ENCODE measurements at regions not wholly inside any gene's neighbourhood (a gene's known extent, or its start where the extent isn't known, plus 50 kb on each side); places are given as distances from the start of the nearest gene placed in this dataset.

DNA sequence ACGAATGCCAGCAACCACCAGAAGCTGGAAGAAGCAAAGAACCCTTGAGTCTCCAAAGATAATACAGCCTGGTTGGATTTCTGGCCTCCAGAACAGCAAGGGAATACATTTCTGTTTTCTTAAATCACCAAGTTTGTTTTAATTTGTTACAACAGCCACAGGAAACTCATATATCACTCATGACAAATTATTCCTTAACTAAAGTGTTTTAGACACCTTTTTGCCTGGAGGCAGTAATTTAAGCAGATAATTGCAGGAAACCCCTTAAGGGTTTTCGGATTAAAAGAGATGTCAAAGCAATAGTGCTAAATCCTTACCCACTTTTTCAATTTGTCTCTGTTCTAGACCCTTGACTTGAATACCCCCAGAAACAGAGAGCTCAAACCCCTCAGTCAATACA, 1050.0 kb downstream of the EPHA7 start:
- Histone ChIP-seq H3K27ac (no peak overlapping the region), H3K4me3 (no peak overlapping the region), H3K9me3 (no peaks in the 10 kb centered on the region), H3K4me1 (no peaks in the 10 kb centered on the region), H3K27me3 (no peaks in the 10 kb centered on the region), H3K36me3 (no peaks in the 10 kb centered on the region)
- intact Hi-C loops (cut with DNase I): no loop called here
- no peak for DNase-seq (ENCODE audit: extremely low spot score in 2 of 2)
- TF ChIP-seq POLR2A (IDR thresholded peaks at IDR 0.05) (no peak), POLR2AphosphoS5 (IDR thresholded peaks at IDR 0.05; ENCODE audit: insufficient read depth in 1 of 2, low read depth in 1 of 2) (no peak)
- TF ChIP-seq, protein P1, sequence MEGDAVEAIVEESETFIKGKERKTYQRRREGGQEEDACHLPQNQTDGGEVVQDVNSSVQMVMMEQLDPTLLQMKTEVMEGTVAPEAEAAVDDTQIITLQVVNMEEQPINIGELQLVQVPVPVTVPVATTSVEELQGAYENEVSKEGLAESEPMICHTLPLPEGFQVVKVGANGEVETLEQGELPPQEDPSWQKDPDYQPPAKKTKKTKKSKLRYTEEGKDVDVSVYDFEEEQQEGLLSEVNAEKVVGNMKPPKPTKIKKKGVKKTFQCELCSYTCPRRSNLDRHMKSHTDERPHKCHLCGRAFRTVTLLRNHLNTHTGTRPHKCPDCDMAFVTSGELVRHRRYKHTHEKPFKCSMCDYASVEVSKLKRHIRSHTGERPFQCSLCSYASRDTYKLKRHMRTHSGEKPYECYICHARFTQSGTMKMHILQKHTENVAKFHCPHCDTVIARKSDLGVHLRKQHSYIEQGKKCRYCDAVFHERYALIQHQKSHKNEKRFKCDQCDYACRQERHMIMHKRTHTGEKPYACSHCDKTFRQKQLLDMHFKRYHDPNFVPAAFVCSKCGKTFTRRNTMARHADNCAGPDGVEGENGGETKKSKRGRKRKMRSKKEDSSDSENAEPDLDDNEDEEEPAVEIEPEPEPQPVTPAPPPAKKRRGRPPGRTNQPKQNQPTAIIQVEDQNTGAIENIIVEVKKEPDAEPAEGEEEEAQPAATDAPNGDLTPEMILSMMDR (IDR thresholded peaks at IDR 0.05): no peak

DNA sequence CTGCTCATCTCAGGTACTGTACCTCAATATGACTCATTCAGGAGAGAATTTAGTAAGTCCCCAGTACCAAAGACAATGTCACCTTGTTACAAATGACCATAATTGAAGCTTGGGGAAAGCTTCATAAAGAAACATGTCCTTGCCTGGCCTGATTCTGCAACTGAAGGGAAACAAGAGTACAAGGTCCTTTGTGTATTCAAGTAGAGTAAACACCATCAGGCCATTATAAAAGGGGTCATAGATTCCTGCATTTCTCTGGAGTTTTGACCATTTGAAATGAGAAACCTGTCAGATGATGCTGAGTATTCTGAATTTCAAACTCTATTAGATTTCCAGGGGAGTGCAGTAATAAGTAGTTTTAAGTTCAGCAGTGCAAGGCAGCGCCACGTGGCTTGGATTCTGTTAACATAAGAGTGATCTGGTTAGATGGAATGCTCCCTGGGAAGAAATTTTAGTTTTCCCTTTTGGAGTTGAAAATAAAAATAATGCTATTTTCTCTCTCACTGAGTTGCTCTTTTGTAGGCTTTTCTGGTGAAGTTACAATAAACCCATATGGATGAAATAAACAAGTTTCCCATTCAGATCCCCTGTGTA, 1054.3 kb downstream of the EPHA7 start:
- peaks cover 7% of the 10 kb centered on the region for H3K4me1 ChIP-seq
- no peaks in the 10 kb centered on the region for H3K9me3 ChIP-seq
- intact Hi-C loops (cut with DNase I): no loop called here
- no peaks in the 10 kb centered on the region for H3K36me3 ChIP-seq
- no peak overlapping the region for H3K27ac ChIP-seq
- H3K4me3 ChIP-seq: no peak overlapping the region
- no peak for DNase-seq (ENCODE audit: extremely low spot score in 2 of 2)
- TF ChIP-seq, protein P1 (IDR thresholded peaks at IDR 0.05): no peak
- TF ChIP-seq POLR2AphosphoS5 (IDR thresholded peaks at IDR 0.05; ENCODE audit: insufficient read depth in 1 of 2, low read depth in 1 of 2): no peak
- no peak for TF ChIP-seq POLR2A (IDR thresholded peaks at IDR 0.05)
- no peaks in the 10 kb centered on the region for H3K27me3 ChIP-seq

DNA sequence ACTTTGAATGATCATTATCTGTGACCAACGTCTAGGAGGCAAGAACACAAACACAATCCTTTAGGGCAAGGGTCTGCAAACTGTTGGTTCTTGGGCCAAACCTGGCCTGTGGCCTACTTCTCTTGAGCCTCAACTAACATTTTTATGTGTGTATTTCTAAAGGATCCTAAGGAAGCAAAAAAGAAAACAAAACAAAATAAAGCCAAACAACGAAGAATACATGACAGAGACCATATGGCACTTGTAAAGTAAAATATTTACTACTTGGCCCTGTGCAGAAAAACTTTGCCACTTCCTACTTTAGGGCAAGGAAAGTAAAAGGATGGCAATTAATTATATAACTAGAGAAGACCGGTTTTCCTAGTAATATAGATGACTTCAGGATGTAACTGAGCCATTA, 1056.2 kb downstream of the EPHA7 start:
- intact Hi-C loops (cut with DNase I): no loop called here
- no peaks in the 10 kb centered on the region for H3K36me3 ChIP-seq

DNA sequence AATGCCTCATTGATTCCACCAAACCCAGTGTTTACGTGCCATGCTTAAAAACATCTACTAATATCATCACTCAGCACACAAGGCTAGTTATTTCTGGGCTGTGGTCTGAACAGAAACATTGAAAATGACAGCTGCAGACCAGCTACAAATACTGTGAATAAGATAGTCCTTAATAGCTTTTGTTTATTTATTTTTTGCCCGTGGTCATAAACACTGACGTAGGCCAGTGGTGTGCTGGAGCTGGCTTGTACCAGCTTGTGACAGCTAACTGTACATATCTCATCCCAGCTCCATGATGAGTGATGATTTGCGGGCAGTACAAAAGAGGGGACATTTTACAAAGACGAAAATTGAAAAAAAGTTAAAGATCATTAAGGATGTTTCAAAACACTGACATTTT, 1057.0 kb downstream of the EPHA7 start:
- no peak overlapping the region for H3K27ac ChIP-seq
- H3K4me1 ChIP-seq: peaks cover 7% of the 10 kb centered on the region
- TF ChIP-seq, protein P1 (IDR thresholded peaks at IDR 0.05): no peak
- TF ChIP-seq POLR2AphosphoS5 (IDR thresholded peaks at IDR 0.05; ENCODE audit: insufficient read depth in 1 of 2, low read depth in 1 of 2): no peak
- H3K36me3 ChIP-seq: no peaks in the 10 kb centered on the region
- DNase-seq (ENCODE audit: extremely low spot score in 2 of 2): no peak
- H3K4me3 ChIP-seq: no peak overlapping the region
- intact Hi-C loops (cut with DNase I): no loop called here
- no peaks in the 10 kb centered on the region for H3K9me3 ChIP-seq
- no peaks in the 10 kb centered on the region for H3K27me3 ChIP-seq

More for the DNA sequence above, 1056.2 kb downstream of the EPHA7 start:
- no peak overlapping the region for H3K4me3 ChIP-seq
- no peak for DNase-seq (ENCODE audit: extremely low spot score in 2 of 2)
- H3K27ac ChIP-seq: no peak overlapping the region
- H3K27me3 ChIP-seq: no peaks in the 10 kb centered on the region
- no peaks in the 10 kb centered on the region for H3K9me3 ChIP-seq
- TF ChIP-seq, protein P1 (IDR thresholded peaks at IDR 0.05): no peak
- TF ChIP-seq POLR2AphosphoS5 (IDR thresholded peaks at IDR 0.05; ENCODE audit: insufficient read depth in 1 of 2, low read depth in 1 of 2) (no peak), POLR2A (IDR thresholded peaks at IDR 0.05) (no peak)
- H3K4me1 ChIP-seq: peaks cover 7% of the 10 kb centered on the region

DNA sequence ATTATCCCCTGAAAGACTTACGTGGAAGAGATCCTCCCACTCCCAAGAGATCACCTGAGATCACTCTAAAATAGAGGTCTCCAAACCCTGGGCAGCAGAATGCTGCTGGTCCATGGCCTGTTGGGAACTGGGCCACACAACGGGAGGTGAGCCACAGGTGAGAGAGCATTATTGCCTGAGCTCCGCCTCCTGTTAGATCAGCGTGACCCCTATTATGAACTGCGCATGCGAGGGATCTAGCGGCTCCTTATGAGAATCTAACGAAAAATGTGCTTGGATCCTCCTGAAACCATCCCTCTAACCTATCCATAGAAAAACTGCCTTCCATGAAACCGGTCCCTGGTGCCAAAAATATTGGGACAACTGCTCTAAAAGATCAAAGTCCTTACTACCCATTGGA, 1057.4 kb downstream of the EPHA7 start:
- DNase-seq (ENCODE audit: extremely low spot score in 2 of 2): no peak
- Histone ChIP-seq H3K27me3 (no peaks in the 10 kb centered on the region), H3K4me3 (no peak overlapping the region), H3K4me1 (peaks cover 7% of the 10 kb centered on the region), H3K9me3 (no peaks in the 10 kb centered on the region), H3K36me3 (no peaks in the 10 kb centered on the region), H3K27ac (no peak overlapping the region)
- TF ChIP-seq, protein P1 (IDR thresholded peaks at IDR 0.05): no peak
- TF ChIP-seq POLR2AphosphoS5 (IDR thresholded peaks at IDR 0.05; ENCODE audit: insufficient read depth in 1 of 2, low read depth in 1 of 2) (no peak), POLR2A (IDR thresholded peaks at IDR 0.05) (no peak)
- intact Hi-C loops (cut with DNase I): no loop called here
